LNCAP (cell line): ENCODE measurements at regions not wholly inside any gene's neighbourhood (a gene's known extent, or its start where the extent isn't known, plus 50 kb on each side); places are given as distances from the start of the nearest gene placed in this dataset.

ENCODE experiments used
- CTCF ChIP-seq: fragments of 450-650 bp; IDR thresholded peaks from 2 replicates; pipeline ENCODE4 v1.5.1; 2017; ENCODE audit warnings: mild to moderate bottlenecking

GRCh38 chr2:66920415-66920814, 476.7 kb upstream of the ETAA1 start:
- TF ChIP-seq CTCF = no peak

- TF ChIP-seq CTCF = no peak
Measured at GRCh38 chr2:66925128-66925527, 472.0 kb upstream of the ETAA1 start.

DNA sequence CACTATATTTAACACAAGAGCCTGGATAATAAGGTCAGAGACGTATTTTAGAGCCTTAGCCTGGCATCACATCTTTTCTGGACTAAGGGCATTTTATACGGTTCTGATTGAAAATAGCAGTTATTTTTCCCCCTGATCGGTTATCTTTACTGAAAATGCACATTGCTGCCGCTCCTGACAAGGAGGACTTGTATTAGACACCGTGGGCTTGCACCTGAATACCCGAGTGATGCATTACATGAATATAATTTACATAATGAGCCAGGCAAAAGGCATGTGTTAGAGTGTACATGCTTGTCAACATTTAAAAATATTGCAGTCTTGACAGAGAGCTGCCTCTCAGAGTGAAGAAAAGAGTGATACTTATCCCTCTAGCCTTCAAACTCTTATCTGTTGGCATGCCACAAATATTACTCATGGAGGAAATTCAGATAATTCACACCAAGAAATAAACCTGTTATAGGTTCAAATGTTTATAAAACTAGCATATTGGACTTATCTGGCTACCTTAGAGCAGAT, 470.5 kb upstream of the ETAA1 start:
- TF ChIP-seq CTCF = no peak

- no peak for TF ChIP-seq CTCF
Measured at GRCh38 chr2:66929632-66930338, 467.3 kb upstream of the ETAA1 start.

DNA sequence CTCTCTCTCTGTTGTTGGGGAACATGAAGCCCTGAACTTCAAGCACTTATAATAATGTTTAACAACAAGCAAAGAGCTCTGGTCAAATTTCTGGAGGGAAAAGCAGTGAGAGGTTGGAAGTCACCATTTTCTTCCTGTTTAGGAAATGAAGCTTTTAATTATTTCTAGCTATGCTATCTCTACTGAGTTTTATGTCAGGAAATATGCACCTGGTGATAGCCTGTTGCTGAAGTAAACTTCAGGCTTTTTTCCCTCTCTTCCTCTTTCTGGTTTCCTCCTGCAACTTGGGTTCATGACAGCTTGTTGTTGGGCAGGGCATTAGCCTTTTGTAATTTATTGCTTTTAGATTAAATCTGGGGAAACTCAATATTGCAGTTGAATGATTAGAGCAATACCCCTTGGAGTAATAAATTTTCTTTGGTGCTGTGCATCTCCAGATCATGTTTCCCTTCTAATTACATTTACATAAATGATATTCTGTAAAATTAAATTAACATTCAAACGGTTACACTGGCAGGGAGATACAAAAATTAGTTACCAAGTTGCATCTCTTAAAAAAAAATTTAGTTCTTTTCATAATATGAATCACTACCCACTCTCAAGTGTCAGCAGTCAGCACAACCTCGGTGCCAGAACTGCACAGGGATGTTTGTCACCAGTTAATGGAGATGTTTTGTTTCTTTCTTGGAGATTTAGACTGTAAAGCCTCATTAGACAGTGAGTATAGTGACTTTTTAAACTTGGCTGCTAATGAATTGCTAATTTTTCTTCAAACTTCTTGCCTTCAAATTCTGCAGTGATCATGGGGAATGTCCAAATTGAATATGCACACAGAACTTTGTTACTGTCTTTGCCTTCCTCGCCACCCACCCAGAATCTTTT, 466.6 kb upstream of the ETAA1 start:
- no peak for TF ChIP-seq CTCF

- TF ChIP-seq CTCF = no peak
Measured at GRCh38 chr2:66938471-66938967, 458.6 kb upstream of the ETAA1 start.

GRCh38 chr2:66940080-66940479, 457.1 kb upstream of the ETAA1 start:
- TF ChIP-seq CTCF = no peak
